Loucy (cell line): ENCODE measurements at regions not wholly inside any gene's neighbourhood (a gene's known extent, or its start where the extent isn't known, plus 50 kb on each side); places are given as distances from the start of the nearest gene placed in this dataset.

ENCODE experiments used
- EZH2phosphoT487 ChIP-seq: fragments of 200-600 bp; IDR thresholded peaks from 2 replicates; pipeline ENCODE4 v1.6.1; 2018; ENCODE audit warnings: antibody characterized with exemption, mild to moderate bottlenecking, moderate library complexity, borderline replicate concordance
- TF ChIP-seq, protein P1 (sequence below): fragments of 200-600 bp; sonication (generic); conservative IDR thresholded peaks from 2 replicates; pipeline ENCODE4 v1.5.1; 2014; ENCODE audit warnings: mild to moderate bottlenecking, antibody characterized with exemption, low read length

DNA sequence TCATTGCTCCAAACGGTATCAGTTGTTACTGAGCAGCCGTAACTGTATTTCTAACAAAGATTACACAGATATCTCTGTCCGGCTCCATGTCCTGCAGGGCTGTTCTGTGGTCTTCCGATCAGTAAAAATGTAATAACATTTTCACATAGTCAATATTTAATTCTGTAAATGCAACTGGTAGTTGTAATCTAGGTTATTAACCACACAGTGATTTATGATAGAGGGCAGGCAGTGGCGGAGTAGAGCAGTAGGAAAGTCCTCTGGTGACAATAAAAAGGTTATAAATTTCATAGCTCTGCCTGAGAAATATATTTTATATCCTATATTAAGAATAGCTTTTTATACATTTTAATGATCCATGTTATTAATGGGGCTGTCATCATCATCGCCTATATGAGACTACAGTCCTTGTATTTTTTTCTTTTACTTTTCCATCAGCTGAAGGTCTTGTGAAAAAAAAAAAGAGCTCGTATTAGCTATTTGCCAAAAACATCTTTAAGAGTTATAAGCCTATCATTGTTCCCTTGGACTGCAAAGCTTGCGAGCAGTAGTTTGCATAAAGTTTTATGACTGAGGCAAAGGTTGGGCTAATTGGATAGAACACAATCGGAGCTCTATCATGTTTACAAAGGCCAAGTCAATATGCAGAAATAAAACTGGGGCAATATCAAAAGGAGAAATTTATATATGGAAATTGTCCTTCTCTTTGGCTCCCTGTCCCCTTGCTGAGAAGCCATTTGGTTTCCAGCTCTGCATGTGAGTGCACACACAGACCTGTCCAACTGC is 648.0 kb downstream of the IRX1 start:
- TF ChIP-seq, protein P1, sequence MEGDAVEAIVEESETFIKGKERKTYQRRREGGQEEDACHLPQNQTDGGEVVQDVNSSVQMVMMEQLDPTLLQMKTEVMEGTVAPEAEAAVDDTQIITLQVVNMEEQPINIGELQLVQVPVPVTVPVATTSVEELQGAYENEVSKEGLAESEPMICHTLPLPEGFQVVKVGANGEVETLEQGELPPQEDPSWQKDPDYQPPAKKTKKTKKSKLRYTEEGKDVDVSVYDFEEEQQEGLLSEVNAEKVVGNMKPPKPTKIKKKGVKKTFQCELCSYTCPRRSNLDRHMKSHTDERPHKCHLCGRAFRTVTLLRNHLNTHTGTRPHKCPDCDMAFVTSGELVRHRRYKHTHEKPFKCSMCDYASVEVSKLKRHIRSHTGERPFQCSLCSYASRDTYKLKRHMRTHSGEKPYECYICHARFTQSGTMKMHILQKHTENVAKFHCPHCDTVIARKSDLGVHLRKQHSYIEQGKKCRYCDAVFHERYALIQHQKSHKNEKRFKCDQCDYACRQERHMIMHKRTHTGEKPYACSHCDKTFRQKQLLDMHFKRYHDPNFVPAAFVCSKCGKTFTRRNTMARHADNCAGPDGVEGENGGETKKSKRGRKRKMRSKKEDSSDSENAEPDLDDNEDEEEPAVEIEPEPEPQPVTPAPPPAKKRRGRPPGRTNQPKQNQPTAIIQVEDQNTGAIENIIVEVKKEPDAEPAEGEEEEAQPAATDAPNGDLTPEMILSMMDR: no peak
- TF ChIP-seq EZH2phosphoT487: no peak
